NCI-H146 (cell line): ENCODE measurements at regions not wholly inside any gene's neighbourhood (a gene's known extent, or its start where the extent isn't known, plus 50 kb on each side); places are given as distances from the start of the nearest gene placed in this dataset.
"Not testable (repeated sequence)": the region's sequence is repeated elsewhere in the genome, so short reads cannot be mapped to it uniquely, and the experiment has no call there.

ENCODE experiments used
- DNase-seq: peaks from one replicate; lab custom pipeline; 2025; lab: John Stamatoyannopoulos, UW

GRCh38 chr3:181265750-181266333, 276.3 kb upstream of the DNAJC19 start:
- DNase-seq: peak; percentile 79

DNA sequence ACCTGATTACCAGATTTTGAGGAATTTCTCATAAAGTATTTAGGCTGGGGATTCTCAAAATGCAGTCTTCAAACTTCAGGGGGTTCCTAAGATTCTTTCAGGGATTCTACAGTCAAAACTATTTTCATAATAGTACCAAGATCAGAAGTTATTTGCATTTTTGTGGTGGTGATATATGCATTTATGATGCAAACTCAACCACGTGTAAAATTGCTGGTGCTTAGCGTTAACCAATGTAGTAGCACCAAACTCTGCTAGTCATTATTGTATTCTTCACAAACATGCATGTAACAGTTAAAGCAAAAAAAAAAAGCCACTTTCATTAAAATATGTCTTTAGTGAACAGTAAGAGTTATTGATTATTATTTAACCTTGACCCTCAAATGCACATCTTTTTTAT, 274.9 kb upstream of the DNAJC19 start:
- DNase-seq: no peak

DNA sequence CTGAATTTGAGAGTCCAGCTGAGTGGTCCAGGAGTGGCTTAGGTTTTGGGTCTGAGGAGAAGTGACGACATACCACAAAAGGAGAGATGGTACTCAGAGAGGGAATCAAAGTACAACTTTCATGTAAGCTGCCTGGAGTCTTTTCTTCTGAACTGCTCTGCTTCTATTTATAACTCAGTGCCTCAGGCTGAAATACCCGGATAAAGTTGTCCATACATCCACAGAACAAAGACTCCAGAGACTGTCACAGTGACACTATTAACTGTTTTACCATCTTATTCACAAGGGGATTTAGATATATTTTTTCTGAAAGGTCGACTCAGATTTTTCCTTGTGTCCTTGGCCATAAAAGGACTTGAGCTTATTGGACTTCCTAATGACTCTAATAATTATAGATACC, 264.3 kb upstream of the DNAJC19 start:
- peak; percentile 84 for DNase-seq

DNA sequence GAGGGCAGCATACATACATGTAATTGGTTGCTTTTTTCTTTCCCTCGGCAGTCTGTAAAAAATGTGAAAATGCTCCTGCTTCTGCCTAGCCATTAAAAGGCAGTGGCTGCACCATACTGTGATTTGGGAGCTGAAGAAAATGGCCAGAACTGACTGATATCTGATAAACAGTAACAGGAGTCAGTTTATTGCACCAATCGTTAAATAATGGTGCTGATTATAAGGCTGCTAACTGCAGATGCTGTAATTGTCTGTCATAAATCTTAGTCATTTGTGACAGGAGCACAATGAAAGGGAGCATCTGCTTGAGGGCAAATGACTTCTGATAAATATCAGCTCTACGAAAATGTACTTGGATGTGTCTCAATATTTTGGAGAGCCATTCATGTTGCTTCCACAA, 263.1 kb upstream of the DNAJC19 start:
- DNase-seq: peak; percentile 100

DNA sequence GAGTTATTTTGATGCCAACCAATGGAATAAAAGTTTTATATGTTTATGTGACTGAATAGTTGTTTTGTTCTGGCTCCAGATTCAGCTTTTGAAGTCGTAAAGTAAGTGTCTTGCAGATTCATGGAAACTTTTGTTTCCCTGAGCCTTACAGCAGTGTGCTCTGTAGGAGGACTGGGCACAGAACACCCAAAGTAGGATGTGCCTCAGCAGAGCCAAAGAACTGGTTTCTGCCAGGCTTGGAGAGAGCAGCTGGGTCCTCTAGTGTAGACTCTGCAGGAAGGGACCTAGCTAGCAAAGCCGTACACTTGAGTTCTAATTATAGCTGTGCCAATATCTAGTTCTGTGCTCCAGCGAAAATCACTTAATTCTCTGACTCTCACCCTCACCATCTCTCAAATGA, 261.2 kb upstream of the DNAJC19 start:
- peak; percentile 85 for DNase-seq

- DNase-seq: peak; percentile 74
Observed at GRCh38 chr3:181239441-181239840, 249.9 kb upstream of the DNAJC19 start.

GRCh38 chr3:181230258-181230657, 240.7 kb upstream of the DNAJC19 start:
- DNase-seq: no peak

DNA sequence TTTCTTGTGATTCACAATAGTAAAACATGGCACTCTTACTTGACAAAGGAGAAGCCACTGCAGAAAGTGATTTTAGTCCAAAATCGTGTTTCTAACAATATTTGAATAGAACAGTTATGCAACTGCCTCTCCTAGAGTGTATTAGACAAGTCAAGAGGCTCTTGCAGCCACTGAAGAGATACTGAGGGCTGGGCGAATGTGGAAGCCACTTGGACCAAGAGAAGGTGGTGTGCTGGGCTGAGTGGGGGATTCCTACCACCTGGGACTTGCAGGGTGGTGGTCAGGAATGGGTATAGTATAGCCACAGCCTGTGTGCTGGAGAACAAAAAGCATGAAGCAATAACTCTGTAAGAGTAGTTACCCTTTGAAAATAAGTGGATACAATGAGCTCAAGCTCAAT, 223.8 kb upstream of the DNAJC19 start:
- DNase-seq: no peak

DNA sequence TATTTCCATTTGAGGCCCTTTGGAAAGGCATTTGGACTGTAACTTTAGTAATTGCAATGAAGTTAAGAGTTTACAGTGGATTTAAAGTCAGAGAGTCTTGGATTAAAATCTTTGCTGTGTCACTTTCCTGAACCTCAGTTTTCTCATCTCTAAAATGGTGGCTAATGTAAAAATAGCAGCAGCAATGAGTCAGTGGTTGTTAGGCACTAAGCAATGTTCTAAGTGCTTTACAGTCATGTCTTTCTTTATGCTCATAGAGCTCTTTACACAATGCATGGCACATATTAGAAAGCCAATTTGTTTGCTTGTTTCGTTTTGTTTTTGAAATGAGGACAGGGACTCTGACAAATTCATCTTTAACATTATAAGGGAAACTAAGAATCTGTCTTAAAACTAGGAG, 222.7 kb upstream of the DNAJC19 start:
- no peak for DNase-seq

DNA sequence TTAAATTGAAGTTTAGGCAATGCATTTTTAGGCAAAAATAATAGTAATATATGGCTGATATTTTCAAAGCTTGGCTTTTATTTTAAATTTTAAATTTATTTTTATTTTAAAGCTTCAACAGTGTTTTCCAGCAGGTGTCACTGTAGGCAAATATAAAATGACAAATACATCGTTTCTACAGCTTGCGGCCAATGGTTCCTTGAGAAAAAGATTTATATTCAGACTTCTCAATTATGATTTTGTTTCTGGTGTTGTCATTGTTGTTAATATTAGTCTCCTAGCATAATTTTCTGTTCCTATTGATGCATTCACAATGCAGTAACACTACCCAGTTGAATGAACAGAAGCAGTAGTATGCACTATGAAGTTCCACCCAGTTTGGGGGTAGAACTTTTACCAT, 220.7 kb upstream of the DNAJC19 start:
- peak; percentile 83 for DNase-seq

DNA sequence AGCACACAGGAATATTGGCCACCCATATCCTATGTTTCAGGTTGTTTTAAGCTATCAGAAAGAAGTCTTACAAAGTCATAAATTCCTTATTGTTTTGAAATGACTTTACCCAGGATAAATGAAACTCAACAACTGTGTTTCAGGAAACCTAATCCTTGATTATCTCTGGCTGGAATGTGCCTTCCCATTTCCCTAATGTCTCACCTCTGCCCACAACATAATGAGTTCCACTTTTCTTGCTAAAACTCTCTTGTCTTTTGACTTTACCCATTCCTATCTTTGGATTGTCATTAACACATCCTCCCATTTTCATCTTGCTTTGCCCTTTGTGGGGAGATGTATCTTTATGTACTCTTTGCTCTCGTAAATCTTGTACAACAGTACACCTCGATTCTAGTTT, 200.0 kb upstream of the DNAJC19 start:
- no peak for DNase-seq

DNA sequence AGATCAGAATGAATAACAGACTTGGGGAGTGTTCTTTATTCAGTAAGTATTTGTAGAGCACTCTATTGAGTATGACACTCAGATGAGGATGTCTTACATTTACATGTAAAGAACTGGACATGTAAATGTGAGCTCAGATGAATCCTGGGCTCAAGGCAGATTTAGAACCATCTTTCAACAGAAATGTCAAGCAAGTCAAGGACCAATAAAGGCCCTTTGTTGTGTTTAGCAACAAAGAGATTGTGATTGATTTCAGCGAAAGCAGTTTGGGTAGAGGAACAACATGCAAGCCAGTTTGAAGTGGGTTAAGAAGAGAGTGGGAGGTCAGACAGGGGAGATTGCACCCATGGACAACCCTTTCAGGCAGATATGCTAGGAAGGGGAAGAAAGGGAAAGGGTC, 194.2 kb upstream of the DNAJC19 start:
- DNase-seq: no peak

DNA sequence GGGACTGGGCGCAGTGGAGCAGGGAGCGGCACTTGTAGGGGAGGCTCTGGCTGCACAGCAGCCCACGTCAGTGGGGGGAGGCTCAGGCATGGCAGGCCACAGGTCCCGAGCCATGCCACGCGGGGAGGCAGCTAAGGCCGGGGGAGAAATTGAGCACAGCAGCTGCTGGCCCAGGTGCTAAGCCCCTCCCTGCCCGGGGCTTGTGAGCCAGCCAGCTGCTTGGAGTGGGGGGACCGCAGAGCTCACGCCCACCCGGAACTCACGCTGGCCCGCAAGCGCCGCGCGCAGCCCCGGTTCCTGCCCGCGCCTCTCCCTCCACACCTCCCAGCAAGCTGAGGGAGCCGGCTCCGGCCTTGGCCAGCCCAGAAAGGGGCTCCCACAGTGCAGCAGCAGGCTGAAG, 193.5 kb upstream of the DNAJC19 start:
- DNase-seq: not testable (repeated sequence)

GRCh38 chr3:181178991-181179390, 189.5 kb upstream of the DNAJC19 start:
- no peak for DNase-seq

DNA sequence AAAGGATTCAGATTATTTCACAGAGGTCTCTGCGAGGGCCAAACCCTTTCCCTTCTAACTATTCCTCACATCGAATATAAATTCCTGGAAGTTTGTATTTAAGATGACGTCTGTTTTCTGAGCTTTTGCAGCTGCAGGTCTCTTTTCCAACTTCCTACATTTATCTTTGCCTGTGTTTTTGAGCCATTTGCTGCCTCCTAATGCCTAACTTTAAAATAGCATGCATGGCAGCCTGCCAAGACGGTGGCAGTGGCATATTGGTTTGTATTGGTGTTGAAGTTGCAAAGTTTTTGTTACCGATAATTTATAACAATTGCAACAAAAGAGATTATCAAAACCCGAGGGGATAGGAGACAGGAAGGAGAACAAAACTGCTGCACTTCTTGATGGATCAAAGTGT, 187.1 kb upstream of the DNAJC19 start:
- peak; percentile 94 for DNase-seq

DNA sequence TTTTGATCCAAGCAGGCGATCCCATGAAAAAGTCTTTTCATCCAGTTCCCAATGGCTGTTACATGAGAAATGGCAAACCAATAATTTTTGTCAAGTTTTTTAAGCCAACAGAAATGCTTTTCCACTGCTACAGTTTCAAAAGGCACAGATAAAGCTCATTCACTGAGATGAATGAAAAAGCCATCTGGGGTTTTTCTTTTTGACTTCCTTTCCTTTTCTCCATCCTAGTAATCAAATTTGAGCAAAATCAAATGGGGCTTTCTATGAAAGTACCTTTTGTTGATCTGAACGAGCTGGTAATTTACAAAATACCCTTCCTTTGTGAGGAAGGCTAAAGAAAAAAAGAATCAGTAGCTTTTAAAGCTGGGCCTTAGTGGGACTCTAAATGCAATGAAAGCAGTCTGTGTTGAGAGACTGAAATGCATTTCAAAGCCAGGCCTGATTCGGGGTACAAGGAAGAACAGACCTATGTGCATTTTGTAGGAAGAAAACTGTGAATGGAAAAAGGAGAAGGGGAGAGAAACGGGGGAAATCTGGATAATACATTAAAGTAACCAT, 185.2 kb upstream of the DNAJC19 start:
- DNase-seq: peak; percentile 74

GRCh38 chr3:181174022-181174421, 184.5 kb upstream of the DNAJC19 start:
- DNase-seq: no peak

- DNase-seq: peak; percentile 33
Observed at GRCh38 chr3:181173227-181173626, 183.7 kb upstream of the DNAJC19 start.

DNA sequence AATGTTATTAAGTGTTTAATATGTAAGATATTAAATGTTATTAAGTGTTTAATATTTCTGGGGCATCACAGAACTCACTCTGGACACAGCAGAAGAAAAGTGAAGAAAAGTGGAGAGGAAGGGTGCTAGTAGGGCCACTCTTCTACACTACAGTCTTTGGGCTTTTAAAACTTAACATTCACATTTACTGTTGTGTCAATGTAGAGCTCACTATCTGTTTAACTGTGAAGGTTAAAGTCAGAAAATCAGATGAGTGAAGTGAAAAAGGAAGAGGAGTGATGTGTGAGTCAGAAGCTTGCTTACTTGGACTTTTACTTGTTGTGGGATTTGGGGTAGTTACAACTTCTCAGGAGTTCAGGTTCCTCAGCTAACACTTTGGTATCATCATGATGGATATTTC, 145.3 kb upstream of the DNAJC19 start:
- peak; percentile 18 for DNase-seq

- no peak for DNase-seq
Observed at GRCh38 chr3:181133832-181134231, 144.3 kb upstream of the DNAJC19 start.

DNA sequence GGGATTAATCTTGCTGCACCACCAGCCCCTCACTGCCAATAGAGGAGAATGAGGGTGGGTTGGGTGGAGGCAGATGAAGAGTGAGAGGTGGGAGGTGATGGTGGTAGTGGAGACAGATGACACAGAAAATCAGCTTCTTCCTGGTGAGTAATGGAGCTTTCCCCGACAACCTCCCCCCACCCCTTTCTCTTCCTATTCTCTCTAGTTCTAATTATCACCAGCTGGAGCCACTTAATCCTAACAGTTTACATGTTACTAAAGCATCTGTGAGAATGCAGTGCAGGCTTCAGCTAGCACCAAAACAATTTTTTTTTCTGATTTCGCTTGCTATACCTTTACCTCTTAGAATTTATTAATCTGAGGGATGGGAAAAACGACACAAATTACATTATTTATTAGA, 116.1 kb upstream of the DNAJC19 start:
- DNase-seq: peak; percentile 90

- peak; percentile 90 for DNase-seq
Observed at GRCh38 chr3:181103605-181104004, 114.1 kb upstream of the DNAJC19 start.

GRCh38 chr3:181086011-181086410, 96.5 kb upstream of the DNAJC19 start:
- DNase-seq: peak; percentile 26

DNA sequence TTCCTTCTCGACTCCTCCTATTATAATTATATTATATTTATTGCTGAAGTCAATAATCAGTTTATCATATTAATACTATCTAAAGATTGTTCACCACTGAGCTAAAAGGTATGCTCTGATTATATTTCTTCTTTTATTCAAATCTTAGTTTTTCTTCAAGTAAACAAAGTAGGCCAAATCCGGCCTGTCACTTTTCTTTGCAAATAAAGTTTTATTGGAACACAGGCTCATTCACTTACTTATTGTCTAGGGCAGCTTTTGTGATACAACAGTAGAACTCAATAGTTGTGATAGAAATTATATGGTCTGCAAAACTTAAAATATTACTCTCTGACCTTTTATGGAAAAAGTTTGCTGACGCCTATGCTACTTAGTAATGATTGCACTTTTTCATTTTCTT, 92.4 kb upstream of the DNAJC19 start:
- DNase-seq: no peak
